CD4-positive, alpha-beta T cell treated with Interferon gamma for 1 hour (primary cell): ENCODE measurements at regions not wholly inside any gene's neighbourhood (a gene's known extent, or its start where the extent isn't known, plus 50 kb on each side); places are given as distances from the start of the nearest gene placed in this dataset.
"Not testable (repeated sequence)": the region's sequence is repeated elsewhere in the genome, so short reads cannot be mapped to it uniquely, and the experiment has no call there.

Experiments used
- DNase-seq: peaks from one replicate; pipeline ENCODE4 v3.0.0-alpha.2; 2020

DNA sequence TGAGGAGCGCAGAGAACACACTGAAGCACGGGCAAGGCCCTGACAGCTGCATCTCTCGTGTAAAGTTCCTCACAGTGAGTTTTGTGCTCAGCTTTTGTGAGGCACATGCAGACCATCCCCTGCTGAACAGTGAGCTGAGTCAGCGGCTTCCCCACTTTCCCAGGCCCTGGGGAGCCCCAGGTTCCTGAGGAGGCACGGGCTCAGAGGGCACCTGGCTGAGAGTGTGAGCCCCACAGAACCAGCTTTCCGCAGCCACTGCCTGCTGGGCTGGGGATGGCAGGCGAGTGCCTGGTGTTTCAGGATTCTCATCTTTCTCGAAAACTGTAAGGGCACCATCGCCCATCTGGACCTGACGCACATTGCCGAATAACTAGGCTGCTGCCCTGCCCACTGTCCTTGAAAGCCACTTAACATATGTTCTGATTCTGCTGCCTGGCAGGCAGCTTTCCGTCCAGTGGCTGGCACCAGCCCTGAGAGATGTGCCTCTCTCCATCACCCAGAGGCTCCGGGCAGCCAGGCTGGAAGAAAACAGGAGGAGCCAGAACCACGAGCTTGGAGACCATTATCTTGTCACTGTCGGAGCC is 266.7 kb upstream of the FOXF1 start:
- no peak for DNase-seq

GRCh38 chr16:86244158-86244557 is 266.2 kb upstream of the FOXF1 start:
- no peak for DNase-seq

- DNase-seq, result no peak
Measured at GRCh38 chr16:86244936-86245335, 265.4 kb upstream of the FOXF1 start.

DNA sequence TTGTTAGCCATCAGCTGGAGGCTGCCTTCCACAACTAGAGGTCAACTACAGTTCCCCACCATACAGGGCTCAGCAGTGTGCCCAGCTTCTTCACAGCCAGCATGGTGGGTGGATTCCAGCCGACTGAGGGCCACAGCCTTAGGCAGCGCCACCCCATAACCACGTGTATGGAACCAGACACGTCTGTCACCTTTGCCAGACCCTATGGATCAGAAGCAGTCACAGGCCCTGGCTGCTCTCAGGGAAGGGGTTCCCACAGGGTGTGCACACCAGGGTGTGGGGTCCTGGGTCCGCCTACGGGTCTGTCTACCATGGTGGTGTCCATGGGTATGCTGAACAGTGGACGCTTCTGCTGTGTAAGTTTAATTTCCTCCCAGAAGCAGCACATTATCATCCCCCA is 265.0 kb upstream of the FOXF1 start:
- DNase-seq, result no peak

DNA sequence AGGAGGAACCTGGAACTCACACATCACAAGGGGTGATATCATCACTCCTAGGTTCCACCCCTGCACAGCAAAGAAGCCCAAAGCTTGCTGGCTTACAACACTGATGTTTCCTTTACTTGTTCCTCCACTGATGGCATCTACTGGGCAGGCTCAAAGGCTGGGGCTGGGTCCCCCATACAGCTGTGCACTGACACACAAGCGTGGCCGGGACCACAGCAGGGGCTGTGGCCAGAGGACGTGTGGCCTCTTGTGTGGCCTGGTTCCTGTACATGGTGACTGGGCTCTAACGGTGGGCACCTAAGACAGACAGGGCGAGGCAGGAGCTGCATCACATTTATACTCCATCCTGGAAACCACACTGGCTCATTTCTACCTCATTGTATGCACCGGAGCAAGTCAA is 264.4 kb upstream of the FOXF1 start:
- DNase-seq, result no peak

DNA sequence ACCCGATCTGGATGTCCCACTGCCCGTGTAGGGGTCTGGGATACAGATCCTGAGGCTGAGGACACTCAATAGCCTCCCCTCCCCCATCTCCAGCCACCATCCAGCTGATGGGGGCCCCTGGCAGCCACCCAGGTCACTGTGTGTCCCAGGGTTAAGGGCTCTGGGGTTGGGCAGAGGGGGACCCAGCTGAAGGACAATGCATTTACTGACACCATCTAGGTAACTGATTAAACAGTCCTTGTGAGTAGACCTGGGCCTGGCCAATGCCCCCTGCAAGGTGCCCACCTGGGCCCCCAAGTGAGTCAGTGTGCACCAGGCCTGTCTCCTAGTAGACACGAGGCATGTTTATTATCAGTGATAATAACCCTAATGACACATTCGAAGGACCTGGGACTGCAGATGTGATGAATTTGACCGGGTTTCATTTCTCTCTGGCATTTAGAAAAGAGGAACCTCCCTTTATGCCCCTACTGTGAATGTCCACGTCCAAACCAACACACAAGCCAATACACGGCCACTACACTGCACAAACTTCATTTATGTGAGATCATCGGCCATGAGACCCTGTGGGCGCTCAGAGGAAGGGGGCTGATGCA is 261.9 kb upstream of the FOXF1 start:
- no peak for DNase-seq

GRCh38 chr16:86249631-86250030 is 260.7 kb upstream of the FOXF1 start:
- no peak for DNase-seq

GRCh38 chr16:86251682-86252081 is 258.6 kb upstream of the FOXF1 start:
- DNase-seq, result no peak

DNA sequence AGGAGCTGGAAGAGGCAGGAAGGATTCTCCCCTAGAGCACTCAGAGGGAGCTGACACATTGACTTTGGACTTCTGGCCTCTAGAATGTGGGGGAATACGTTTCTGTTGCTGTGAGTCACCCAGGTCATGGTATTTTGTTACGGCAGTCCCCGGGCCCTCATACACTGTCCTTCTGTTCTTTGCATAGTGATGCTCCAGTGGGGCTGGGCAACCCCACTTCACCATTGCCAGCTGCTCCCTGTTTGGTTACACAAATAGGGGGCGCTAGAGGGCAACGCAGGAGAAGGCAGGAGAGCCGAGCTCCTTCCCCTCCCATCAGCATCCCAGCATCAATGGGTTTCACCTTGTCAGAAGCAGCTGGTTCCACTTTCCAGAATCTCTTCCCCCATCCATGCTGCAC is 257.7 kb upstream of the FOXF1 start:
- DNase-seq, result no peak

GRCh38 chr16:86255966-86256365 is 254.4 kb upstream of the FOXF1 start:
- no peak for DNase-seq

DNA sequence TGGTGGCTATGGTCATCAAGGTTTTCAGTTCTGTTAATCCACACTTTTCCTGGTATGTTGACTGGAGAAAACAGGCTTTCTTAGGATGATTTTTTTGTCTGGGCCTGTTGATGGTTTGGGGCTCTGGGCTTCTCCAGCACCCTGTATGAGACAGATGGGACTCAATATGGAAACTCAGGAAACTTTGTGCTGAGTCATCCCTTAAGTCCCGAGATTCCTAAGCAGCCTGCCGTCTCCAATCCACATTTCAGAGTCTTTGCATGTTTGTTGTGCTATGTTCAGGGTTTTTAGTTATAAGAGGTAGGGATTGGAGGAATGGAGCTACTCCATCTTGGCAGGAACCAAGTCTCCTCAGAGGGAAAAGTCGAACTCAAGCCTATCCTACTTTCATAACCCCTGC is 253.3 kb upstream of the FOXF1 start:
- DNase-seq, result no peak

- DNase-seq, result no peak
Measured at GRCh38 chr16:86257546-86257945, 252.8 kb upstream of the FOXF1 start.

DNA sequence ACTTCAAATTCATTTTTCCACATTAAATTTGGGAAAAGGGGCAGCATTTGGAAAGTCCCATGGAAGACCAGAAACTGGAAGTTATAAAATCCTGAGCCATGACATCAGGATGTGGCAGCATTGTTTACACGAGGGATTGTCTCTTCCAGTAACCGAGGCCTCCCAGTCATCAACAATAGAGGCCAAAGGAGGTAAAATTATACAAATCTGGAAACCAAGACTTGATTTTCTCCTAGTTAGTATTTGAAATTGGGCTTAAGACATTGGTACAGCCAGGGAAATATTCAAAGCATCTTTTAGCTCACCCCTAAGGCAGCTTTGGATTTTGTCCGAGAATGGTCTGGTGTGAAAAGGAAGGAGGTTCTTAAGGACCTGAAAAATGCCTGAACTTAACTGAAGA is 251.6 kb upstream of the FOXF1 start:
- no peak for DNase-seq

GRCh38 chr16:86259499-86259898 is 250.8 kb upstream of the FOXF1 start:
- no peak for DNase-seq

DNA sequence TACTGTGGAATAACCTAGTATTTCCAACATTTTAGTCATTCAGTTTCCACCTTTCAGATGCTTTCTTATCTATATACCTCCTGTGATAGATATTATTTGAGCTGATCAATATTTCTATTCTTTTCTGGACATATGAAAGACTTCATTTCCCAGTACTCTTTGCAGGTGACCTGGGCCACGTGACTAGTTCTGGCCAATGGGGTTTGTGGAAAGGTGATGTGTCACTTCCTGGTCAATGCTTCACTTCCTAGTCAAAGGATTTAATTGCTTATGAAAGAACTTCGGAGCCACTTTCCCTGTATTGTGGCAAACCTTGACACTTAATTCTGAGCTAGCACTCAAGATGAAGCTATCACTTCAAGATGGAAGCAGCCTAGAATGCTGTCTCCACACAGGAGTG is 248.9 kb upstream of the FOXF1 start:
- no peak for DNase-seq

GRCh38 chr16:86267657-86268056 is 242.7 kb upstream of the FOXF1 start:
- DNase-seq, result not testable (repeated sequence)

- DNase-seq, result no peak
Measured at GRCh38 chr16:86270696-86271095, 239.6 kb upstream of the FOXF1 start.

GRCh38 chr16:86272744-86273143 is 237.6 kb upstream of the FOXF1 start:
- DNase-seq, result no peak

GRCh38 chr16:86277221-86277620 is 233.1 kb upstream of the FOXF1 start:
- DNase-seq, result no peak

DNA sequence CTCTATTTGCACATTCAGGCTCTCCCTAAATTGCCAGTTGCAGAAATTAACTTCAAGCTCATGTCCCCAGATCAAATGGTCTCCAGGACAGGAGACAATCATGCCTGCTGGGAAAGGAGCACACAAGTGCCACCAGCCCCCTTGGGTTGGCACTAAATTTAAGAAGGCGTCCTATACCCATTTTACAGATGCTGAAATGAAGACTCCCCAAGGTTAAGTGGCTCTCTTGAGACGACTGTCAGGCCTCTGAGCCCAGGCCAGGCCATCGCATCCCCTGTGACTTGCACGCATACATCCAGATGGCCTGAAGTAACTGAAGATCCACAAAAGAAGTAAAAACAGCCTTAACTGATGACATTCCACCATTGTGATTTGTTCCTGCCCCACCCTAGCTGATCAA is 232.5 kb upstream of the FOXF1 start:
- not testable (repeated sequence) for DNase-seq

GRCh38 chr16:86281421-86281820 is 228.9 kb upstream of the FOXF1 start:
- DNase-seq, result no peak

GRCh38 chr16:86283944-86284343 is 226.4 kb upstream of the FOXF1 start:
- no peak for DNase-seq

DNA sequence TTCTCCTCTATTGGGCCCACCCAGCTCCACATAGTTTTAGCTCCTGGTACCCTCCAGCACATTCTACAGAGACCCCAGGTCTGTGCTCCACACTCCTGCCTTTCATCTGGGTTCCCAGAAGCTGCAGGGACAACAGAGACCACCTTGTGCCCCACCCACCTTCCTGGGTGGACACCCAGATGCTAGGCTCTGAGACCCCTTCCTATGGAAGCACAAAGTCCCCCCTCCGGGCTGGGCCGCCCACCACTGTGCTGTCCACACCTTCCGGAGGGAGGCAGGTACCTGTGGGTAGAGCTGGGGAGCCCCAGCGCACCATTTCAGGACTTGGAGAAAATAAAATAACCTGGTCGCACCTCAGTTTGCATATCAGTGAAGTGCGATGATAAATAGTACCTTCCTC is 224.9 kb upstream of the FOXF1 start:
- DNase-seq, result no peak

DNA sequence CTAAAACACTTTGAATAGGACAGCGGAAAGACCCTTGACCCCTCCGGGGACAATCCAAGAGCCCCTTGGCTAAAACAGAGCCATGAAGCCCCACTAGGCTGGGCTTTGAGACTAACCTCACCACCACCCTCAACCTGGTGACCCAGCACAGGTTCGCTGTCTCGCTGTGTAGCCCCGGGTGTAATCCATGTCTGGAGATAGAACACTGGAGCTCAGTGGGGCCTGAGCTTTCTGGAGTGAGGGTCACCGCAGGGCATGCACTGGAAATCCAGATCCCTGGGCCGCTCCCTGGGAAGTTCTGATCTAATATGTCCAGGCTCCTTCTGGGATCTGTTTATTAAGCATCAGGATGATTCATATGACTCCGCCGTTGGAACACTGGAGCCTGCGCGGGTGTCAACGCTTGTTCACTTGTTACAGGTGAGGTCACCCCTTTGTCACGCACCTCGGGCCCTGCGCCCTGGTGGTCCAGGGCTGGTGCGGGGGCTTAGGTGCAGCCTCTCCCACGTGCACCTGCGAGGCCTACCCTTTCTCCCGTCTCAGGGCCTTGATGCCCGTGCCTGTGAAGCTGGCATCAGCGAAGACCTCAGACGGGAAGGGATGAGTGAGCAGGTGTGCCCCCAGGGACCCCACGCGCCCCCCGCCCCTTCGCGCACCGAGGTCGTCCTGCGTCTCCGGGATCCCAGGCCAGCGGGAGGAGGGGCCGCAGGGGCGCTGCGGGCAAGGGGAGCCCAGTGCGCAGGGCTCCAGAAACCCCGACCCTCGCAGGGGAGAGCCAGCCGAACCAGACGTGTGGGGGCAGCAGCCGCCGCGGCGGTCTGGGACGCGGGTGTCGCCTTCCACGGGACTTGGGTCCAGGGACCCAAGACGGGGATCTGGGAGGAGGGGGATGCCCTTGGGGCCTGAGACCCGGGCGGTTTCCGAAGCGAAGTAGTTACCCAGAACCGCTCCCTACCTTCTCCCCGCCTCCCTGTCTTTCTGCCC is 224.1 kb upstream of the FOXF1 start:
- no peak for DNase-seq
